NT2/D1 (cell line): ENCODE measurements at regions not wholly inside any gene's neighbourhood (a gene's known extent, or its start where the extent isn't known, plus 50 kb on each side); places are given as distances from the start of the nearest gene placed in this dataset.

Source experiments
- DNase-seq: peaks from one replicate; pipeline ENCODE4 v3.0.0-alpha.2; 2011; ENCODE audit warnings: low read depth, low spot score
- H3K27me3 ChIP-seq: 2 replicates; pipeline ENCODE4 v1.6.0; 2011; ENCODE audit warnings: mild to moderate bottlenecking; ENCODE audit not compliant: insufficient read length, insufficient read depth
- H3K36me3 ChIP-seq: 2 replicates; pipeline ENCODE4 v1.6.1; 2011; ENCODE audit warnings: mild to moderate bottlenecking, low read length, mixed read lengths; ENCODE audit not compliant: insufficient read depth, insufficient read length
- H3K4me1 ChIP-seq: 2 replicates; pipeline ENCODE4 v1.5.1; 2011; ENCODE audit not compliant: insufficient read depth, insufficient read length
- H3K4me3 ChIP-seq: 2 replicates; pipeline ENCODE4 v1.5.1; 2011; ENCODE audit warnings: low read depth; ENCODE audit not compliant: insufficient read length
- H3K9ac ChIP-seq: 2 replicates; pipeline ENCODE4 v1.6.0; 2011; ENCODE audit warnings: low read depth; ENCODE audit not compliant: insufficient read length
- H3K9me3 ChIP-seq: 2 replicates; pipeline ENCODE4 v1.5.1; 2011; ENCODE audit warnings: mild to moderate bottlenecking, low read length; ENCODE audit not compliant: insufficient read depth
- SUZ12 ChIP-seq: IDR thresholded peaks from 2 replicates; pipeline ENCODE4 v1.6.1; 2011; ENCODE audit not compliant: insufficient read length, insufficient read depth; ENCODE audit errors: extremely low read depth
- YY1 ChIP-seq: IDR thresholded peaks from 2 replicates; pipeline ENCODE4 v1.6.1; 2011; ENCODE audit not compliant: insufficient read length, insufficient read depth
- ZNF274 ChIP-seq: IDR thresholded peaks from 2 replicates; pipeline ENCODE4 v1.6.1; 2011; ENCODE audit warnings: mild to moderate bottlenecking, low read depth, low read length

- TF ChIP-seq ZNF274 (no peak), YY1 (no peak), SUZ12 (no peak)
- no peak for DNase-seq
- H3K27me3 ChIP-seq = no peaks in the 10 kb centered on the region
- H3K9ac ChIP-seq = no peak overlapping the region
- no peaks in the 10 kb centered on the region for H3K9me3 ChIP-seq
- H3K4me3 ChIP-seq = no peak overlapping the region
- no peaks in the 10 kb centered on the region for H3K36me3 ChIP-seq
- no peaks in the 10 kb centered on the region for H3K4me1 ChIP-seq
Observed at GRCh38 chr5:40191150-40191549, 488.6 kb upstream of the PTGER4 start.

DNA sequence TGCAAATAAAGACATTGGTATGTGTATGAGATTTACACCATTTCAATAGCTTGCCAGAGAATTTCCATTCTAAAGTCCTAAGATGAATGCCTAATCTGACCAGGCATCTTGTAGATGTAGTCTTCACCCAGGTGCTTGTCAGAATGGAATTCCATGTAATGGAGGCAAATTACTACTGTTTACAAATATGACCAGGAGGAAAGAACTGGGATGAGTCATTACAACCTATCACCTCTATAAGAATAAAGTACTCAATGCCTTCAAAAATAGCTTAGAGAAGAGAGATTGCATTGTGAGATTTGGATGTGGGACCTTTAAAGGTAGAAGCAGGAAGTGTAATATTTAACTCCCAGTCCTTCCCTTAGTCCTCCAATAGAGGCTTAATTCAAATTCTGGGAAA is 507.0 kb upstream of the PTGER4 start:
- TF ChIP-seq YY1 (no peak), ZNF274 (no peak), SUZ12 (no peak)
- no peaks in the 10 kb centered on the region for H3K27me3 ChIP-seq
- 0 out of 2 replicates have a peak, but pooled peaks cover 4% of the 10 kb centered on the region for H3K9me3 ChIP-seq
- no peak overlapping the region for H3K9ac ChIP-seq
- H3K4me3 ChIP-seq = no peak overlapping the region
- H3K4me1 ChIP-seq = no peaks in the 10 kb centered on the region
- H3K36me3 ChIP-seq = no peaks in the 10 kb centered on the region
- DNase-seq = no peak

- Histone ChIP-seq H3K4me1 (no peaks in the 10 kb centered on the region), H3K4me3 (no peak overlapping the region), H3K9ac (no peak overlapping the region), H3K27me3 (no peaks in the 10 kb centered on the region), H3K36me3 (no peaks in the 10 kb centered on the region), H3K9me3 (no peaks in the 10 kb centered on the region)
- DNase-seq = no peak
- TF ChIP-seq SUZ12 (no peak), YY1 (no peak), ZNF274 (no peak)
Observed at GRCh38 chr5:40171971-40172370, 507.7 kb upstream of the PTGER4 start.

DNA sequence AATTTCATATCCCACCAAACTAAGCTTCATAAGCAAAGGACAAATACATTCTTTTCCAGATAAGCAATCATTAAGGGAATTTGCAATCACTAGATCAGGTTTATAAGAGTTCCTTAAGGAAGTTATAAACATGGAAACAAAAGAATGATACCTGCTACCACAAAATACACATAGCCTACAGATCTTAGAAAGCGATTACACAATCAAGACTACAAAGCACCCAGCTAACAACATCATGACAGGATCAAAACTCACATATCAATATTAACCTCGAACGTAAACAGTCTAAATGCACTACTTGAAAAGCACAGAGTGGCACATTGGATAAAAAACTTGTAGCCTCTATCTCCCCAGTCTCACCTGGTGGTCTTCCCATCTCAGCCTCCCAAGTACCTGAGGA is 512.4 kb upstream of the PTGER4 start:
- no peak overlapping the region for H3K9ac ChIP-seq
- TF ChIP-seq ZNF274 (no peak), YY1 (no peak)
- peaks cover 1% of the 10 kb centered on the region for H3K4me1 ChIP-seq
- H3K27me3 ChIP-seq = no peaks in the 10 kb centered on the region
- no peak for DNase-seq
- no peak overlapping the region for H3K4me3 ChIP-seq
- H3K36me3 ChIP-seq = no peaks in the 10 kb centered on the region
- H3K9me3 ChIP-seq = no peaks in the 10 kb centered on the region

GRCh38 chr5:40166802-40167201 is 512.9 kb upstream of the PTGER4 start:
- Histone ChIP-seq H3K4me3 (no peak overlapping the region), H3K9ac (no peak overlapping the region), H3K9me3 (no peaks in the 10 kb centered on the region), H3K4me1 (peaks cover 1% of the 10 kb centered on the region), H3K27me3 (no peaks in the 10 kb centered on the region), H3K36me3 (no peaks in the 10 kb centered on the region)
- TF ChIP-seq YY1 (no peak), ZNF274 (no peak), SUZ12 (no peak)
- no peak for DNase-seq

DNA sequence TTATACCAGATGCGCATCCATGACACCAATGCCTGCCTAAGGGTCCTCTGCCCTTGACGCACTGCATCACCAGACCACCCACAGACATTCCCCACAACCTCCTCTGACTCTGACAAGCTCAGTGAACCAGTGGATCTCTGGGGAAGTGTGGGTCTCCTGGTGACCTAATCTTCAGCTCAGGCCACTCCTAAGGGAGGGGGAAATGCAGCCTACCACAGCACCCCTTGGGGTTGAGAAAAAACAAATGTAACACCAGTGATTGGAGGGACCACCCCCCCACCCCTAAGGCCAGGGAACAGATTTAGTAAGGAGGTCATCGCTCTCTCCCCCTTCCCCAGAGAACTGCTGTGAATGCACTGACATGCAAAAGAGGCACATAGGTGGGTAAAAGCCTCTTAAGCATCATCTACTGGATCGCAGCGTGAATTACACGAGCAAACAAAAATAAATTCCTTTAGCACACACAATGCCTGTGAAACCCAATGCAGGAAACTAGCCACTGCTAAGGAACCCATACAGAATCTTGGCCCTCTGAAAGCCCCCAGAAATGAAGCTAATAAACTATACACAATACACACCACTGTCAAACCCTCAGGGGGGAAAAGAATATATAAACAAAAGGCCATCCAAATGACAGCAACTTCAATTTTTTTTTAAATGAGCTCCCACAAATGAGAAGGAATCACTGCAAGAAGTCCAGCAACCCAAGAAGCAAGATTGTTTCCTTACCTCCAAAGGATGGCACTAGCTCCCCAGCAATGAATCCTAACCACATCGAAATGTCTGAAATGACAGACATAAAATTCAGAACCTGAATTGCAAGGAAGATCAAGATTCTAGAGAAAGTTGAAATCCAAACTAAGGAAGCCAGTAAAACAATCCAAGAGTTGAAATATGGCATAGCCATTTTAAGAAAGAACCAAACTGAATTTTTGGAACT is 513.7 kb upstream of the PTGER4 start:
- no peak for DNase-seq
- TF ChIP-seq SUZ12 = no peak
- TF ChIP-seq ZNF274 = no peak
- no peak for TF ChIP-seq YY1
- H3K9ac ChIP-seq = no peak overlapping the region
- H3K36me3 ChIP-seq = no peaks in the 10 kb centered on the region
- H3K4me3 ChIP-seq = no peak overlapping the region
- H3K27me3 ChIP-seq = no peaks in the 10 kb centered on the region
- no peaks in the 10 kb centered on the region for H3K9me3 ChIP-seq
- peaks cover 1% of the 10 kb centered on the region for H3K4me1 ChIP-seq

DNA sequence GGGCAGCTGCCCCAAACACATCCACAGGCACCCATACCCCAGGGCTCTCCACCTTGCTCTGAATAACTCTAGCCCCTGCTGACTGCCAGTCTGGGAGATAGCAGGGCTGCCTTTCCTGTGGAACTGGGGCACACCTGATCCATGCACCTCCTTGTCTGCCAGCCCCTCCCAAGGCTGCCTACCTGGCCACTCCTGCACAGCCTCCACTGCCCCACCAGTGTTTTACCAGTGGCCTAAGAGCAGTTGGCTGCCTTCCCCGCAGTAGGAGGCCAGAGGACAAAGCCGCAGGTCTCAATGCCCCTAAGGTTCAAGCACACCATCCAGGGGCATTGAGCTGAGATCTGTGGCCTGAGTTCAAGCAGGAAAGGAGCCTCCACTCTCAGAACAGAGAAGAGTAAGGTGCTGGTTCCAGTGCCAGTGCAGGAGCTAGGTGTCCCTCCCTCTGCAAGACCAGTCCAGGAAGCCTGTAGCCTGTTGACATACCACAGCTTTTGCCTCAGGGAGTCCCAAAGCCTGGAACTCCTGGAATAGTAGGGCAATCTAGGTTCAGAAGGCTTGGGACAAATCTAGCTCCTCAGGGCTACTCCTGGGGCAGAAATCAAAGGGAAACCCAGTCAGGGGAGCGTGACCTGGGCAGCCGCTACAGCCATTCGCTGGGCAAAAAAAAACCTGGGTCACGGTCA is 514.5 kb upstream of the PTGER4 start:
- Histone ChIP-seq H3K27me3 (no peaks in the 10 kb centered on the region), H3K4me1 (peaks cover 1% of the 10 kb centered on the region), H3K36me3 (no peaks in the 10 kb centered on the region), H3K9ac (no peak overlapping the region), H3K9me3 (no peaks in the 10 kb centered on the region), H3K4me3 (no peak overlapping the region)
- DNase-seq = no peak
- TF ChIP-seq YY1 (no peak), SUZ12 (no peak), ZNF274 (no peak)
